Right lobe of liver (tissue), 4 donors: ENCODE measurements at regions not wholly inside any gene's neighbourhood (a gene's known extent, or its start where the extent isn't known, plus 50 kb on each side); places are given as distances from the start of the nearest gene placed in this dataset.

Experiments
- CTCF ChIP-seq, 4 donors: fragments of 200-600 bp in 3 of 4; fragments of 450-650 bp in 1 of 4; IDR thresholded peaks; one replicate each; pipeline versions ENCODE4 v1.5.1 to v1.8.0; 2016 to 2022; ENCODE audit warnings: antibody characterized with exemption in 4 of 4, mild to moderate bottlenecking in 2 of 4
- POLR2A ChIP-seq: fragments of 450-650 bp; IDR thresholded peaks from one replicate; pipeline ENCODE4 v1.6.1; 2017; ENCODE audit warnings: antibody characterized with exemption, mild to moderate bottlenecking
- donor health status: DM: no; HTN: no; CAD: no.
- donor health status: DM: no; HTN: no; CAD: no.
- donor health status: DM: no; HTN: yes; CAD: no.

GRCh38 chr2:220101980-220102379 lies 474.6 kb downstream of the SLC4A3 start:
- TF ChIP-seq POLR2A (no peak), CTCF (IDR thresholded peaks at IDR 0.05) (no peak)
